ENCODE measurements at regions not wholly inside any gene's neighbourhood (a gene's known extent, or its start where the extent isn't known, plus 50 kb on each side); places are given as distances from the start of the nearest gene placed in this dataset.

DNA sequence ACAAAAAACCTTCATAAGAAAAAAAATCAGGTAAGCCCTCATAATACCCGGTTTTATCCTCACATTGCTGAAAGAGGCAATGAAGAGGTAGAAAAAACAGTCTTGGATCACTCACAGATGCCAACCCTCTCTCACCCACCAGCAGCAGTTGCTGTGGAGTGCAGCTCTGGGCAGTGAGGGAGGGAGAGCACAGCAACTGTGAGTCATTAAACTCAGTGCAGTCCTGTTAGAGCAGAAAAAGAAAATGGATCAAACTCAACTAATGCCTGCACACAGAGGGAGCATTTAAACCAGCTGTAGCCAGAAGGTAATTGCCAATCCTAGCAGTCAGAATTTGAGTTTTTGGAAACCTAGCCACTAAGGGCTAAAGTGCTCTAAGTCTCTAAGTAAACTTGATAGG is 1050.6 kb upstream of the ALCAM start:
- Histone ChIP-seq H3K36me3 (no peaks in the 10 kb centered on the region), H3K9me3 (peaks cover 0 to 6% (median 0%) of the 10 kb centered on the region in 4 donors), H3K27ac (no peak overlapping the region), H3K4me1 (no peaks in the 10 kb centered on the region), H3K27me3 (no peaks in the 10 kb centered on the region), H3K4me3 (no peak overlapping the region)
- DNase-seq: no peak
- intact Hi-C loops (cut with DNase I): no loop called here
- TF ChIP-seq, protein P1, sequence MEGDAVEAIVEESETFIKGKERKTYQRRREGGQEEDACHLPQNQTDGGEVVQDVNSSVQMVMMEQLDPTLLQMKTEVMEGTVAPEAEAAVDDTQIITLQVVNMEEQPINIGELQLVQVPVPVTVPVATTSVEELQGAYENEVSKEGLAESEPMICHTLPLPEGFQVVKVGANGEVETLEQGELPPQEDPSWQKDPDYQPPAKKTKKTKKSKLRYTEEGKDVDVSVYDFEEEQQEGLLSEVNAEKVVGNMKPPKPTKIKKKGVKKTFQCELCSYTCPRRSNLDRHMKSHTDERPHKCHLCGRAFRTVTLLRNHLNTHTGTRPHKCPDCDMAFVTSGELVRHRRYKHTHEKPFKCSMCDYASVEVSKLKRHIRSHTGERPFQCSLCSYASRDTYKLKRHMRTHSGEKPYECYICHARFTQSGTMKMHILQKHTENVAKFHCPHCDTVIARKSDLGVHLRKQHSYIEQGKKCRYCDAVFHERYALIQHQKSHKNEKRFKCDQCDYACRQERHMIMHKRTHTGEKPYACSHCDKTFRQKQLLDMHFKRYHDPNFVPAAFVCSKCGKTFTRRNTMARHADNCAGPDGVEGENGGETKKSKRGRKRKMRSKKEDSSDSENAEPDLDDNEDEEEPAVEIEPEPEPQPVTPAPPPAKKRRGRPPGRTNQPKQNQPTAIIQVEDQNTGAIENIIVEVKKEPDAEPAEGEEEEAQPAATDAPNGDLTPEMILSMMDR (IDR thresholded peaks at IDR 0.05): no peak
- TF ChIP-seq POLR2AphosphoS5 (IDR thresholded peaks at IDR 0.05) (no peak), POLR2A (IDR thresholded peaks at IDR 0.05) (no peak), EP300 (IDR thresholded peaks at IDR 0.05) (no peak)
- WGBS, 2 donors: 56 to 71% methylated on average over 1 of the region's 1 CpG

DNA sequence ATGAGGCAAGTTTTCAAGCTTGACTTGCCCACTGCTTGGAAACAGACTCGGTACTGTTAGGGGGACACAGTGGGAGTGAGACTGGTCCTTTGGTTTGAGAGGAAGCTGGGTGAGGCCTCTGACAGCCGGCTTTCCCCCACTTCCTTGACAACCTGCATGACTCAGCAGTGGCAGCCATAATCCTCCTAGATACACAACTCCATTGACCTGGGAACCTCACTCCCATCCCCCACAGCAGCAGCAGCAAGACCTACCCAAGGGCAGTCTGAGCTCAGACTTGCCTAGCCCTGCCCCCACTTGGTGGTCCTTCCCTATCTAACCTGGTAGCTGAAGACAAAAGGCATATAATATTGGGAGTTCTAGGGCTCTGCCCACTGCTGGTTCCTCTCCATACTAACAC is 1043.5 kb upstream of the ALCAM start:
- no peak for DNase-seq
- 60 to 66% methylated on average over 2 of the region's 2 CpGs for WGBS, 2 donors
- H3K4me3 ChIP-seq: no peak overlapping the region
- peaks cover 0 to 4% (median 0%) of the 10 kb centered on the region in 4 donors for H3K9me3 ChIP-seq
- H3K36me3 ChIP-seq: no peaks in the 10 kb centered on the region
- no peak overlapping the region for H3K27ac ChIP-seq
- intact Hi-C loops (cut with DNase I): no loop called here
- no peaks in the 10 kb centered on the region for H3K27me3 ChIP-seq
- no peaks in the 10 kb centered on the region for H3K4me1 ChIP-seq
- TF ChIP-seq, protein P1 (IDR thresholded peaks at IDR 0.05): no peak
- TF ChIP-seq EP300 (IDR thresholded peaks at IDR 0.05) (no peak), POLR2A (IDR thresholded peaks at IDR 0.05) (no peak)

DNA sequence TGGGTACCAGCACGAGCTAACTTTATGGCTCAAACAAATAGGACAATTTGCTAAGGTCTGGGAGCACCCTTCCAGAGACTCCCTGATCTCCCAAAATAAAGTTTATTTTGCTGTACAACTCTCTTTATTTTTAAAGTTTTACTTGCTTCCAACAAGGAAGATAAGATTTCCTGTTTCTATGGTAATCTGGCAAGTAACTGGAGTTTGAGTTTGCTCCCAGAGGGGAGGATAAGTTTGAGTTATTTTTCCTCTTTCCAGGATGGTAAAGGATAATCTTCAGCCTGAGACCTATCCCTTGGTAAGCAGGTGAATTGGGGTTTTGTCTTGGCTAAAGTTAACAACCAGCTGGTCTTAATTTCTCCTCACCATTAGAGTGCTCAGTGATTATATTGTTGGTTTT is 1019.4 kb upstream of the ALCAM start:
- TF ChIP-seq POLR2A (IDR thresholded peaks at IDR 0.05): no peak
- TF ChIP-seq, protein P1 (IDR thresholded peaks at IDR 0.05): no peak
- no peak for TF ChIP-seq EP300 (IDR thresholded peaks at IDR 0.05)
- TF ChIP-seq POLR2AphosphoS5 (IDR thresholded peaks at IDR 0.05): no peak
- Histone ChIP-seq H3K9me3 (no peaks in the 10 kb centered on the region), H3K27me3 (no peaks in the 10 kb centered on the region), H3K27ac (no peak overlapping the region), H3K4me1 (no peaks in the 10 kb centered on the region), H3K36me3 (no peaks in the 10 kb centered on the region), H3K4me3 (no peak overlapping the region)
- WGBS, 2 donors: 16 to 43% methylated on average over 1 of the region's 1 CpG
- intact Hi-C loops (cut with DNase I): no loop called here
- DNase-seq: no peak

DNA sequence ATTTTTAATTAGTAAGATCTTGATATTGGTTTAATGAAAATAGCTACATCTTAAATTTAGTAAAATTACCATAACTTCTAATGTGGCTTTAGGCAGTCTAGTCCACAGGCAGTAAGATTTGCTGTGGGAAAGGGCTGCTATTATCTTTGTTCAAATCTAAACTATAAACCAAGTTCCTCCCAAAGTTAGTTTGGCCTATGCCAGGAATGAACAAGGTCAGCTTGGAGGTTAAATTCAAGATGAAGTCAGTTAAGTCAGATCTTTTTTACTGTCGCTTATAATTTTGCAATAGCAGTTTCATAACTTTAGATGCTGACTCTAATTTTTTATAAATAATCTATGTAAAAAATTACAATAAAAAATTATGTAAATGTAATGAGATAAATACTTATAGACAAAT is 1016.9 kb upstream of the ALCAM start:
- no peak for DNase-seq
- no peaks in the 10 kb centered on the region for H3K27me3 ChIP-seq
- H3K36me3 ChIP-seq: no peaks in the 10 kb centered on the region
- no peak overlapping the region for H3K27ac ChIP-seq
- no peaks in the 10 kb centered on the region for H3K9me3 ChIP-seq
- H3K4me1 ChIP-seq: no peaks in the 10 kb centered on the region
- 86 to 90% methylated on average over 1 of the region's 1 CpG for WGBS, 2 donors
- no peak overlapping the region for H3K4me3 ChIP-seq
- no peak for TF ChIP-seq POLR2AphosphoS5 (IDR thresholded peaks at IDR 0.05)
- TF ChIP-seq POLR2A (IDR thresholded peaks at IDR 0.05): no peak
- TF ChIP-seq, protein P1 (IDR thresholded peaks at IDR 0.05): no peak
- no peak for TF ChIP-seq EP300 (IDR thresholded peaks at IDR 0.05)
- intact Hi-C loops (cut with DNase I): no loop called here

DNA sequence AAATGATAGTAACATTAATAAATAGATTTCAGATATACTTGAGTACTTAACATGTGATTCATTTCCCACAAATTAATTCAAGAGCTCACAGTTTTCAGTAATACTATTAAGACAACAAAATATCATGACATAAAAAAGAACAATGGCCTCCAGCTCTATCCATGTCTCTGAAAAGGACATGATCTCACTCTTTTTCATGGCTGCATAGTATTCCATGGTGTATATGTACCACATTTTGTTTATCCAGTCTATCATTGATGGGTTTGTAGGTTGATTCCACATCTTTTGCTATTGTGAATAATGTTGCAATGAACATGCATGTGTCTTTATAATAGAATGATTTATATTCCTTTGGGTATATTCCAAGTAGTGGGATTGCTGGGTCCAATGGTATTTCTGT is 1012.8 kb upstream of the ALCAM start:
- H3K27ac ChIP-seq: no peak overlapping the region
- intact Hi-C loops (cut with DNase I): no loop called here
- H3K4me3 ChIP-seq: no peak overlapping the region
- H3K9me3 ChIP-seq: no peaks in the 10 kb centered on the region
- no peak for DNase-seq
- H3K27me3 ChIP-seq: no peaks in the 10 kb centered on the region
- H3K4me1 ChIP-seq: peaks cover 0 to 2% (median 0%) of the 10 kb centered on the region in 4 donors
- TF ChIP-seq, protein P1 (IDR thresholded peaks at IDR 0.05): no peak
- TF ChIP-seq POLR2A (IDR thresholded peaks at IDR 0.05): no peak
- TF ChIP-seq POLR2AphosphoS5 (IDR thresholded peaks at IDR 0.05): no peak
- no peak for TF ChIP-seq EP300 (IDR thresholded peaks at IDR 0.05)
- no peaks in the 10 kb centered on the region for H3K36me3 ChIP-seq

Data from sigmoid colon (tissue), 6 donors.